ENCODE measurements at regions not wholly inside any gene's neighbourhood (a gene's known extent, or its start where the extent isn't known, plus 50 kb on each side); places are given as distances from the start of the nearest gene placed in this dataset.
"Not testable (repeated sequence)": the region's sequence is repeated elsewhere in the genome, so short reads cannot be mapped to it uniquely, and the experiment has no call there.

DNA sequence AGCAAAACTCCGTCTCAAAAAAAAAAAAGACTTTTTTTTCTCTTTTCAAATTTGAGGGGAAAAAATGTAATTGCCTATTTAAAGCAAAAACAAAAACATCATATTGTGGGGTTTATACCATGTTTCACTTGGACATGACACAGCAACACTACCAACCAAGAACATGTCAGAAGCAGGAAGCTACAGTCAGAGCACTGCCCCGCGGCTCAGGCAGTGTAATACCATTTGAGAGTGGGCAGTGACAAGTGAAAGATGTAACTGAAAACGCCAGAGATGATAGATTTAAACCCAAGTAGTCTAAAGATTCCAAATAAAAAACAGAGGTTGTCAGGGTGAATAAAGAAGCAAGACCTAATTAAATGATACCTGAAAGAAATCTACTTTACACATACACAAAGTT lies 68.6 kb downstream of the GOLGA6L6 start:
- TF ChIP-seq, protein P1, sequence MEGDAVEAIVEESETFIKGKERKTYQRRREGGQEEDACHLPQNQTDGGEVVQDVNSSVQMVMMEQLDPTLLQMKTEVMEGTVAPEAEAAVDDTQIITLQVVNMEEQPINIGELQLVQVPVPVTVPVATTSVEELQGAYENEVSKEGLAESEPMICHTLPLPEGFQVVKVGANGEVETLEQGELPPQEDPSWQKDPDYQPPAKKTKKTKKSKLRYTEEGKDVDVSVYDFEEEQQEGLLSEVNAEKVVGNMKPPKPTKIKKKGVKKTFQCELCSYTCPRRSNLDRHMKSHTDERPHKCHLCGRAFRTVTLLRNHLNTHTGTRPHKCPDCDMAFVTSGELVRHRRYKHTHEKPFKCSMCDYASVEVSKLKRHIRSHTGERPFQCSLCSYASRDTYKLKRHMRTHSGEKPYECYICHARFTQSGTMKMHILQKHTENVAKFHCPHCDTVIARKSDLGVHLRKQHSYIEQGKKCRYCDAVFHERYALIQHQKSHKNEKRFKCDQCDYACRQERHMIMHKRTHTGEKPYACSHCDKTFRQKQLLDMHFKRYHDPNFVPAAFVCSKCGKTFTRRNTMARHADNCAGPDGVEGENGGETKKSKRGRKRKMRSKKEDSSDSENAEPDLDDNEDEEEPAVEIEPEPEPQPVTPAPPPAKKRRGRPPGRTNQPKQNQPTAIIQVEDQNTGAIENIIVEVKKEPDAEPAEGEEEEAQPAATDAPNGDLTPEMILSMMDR (conservative IDR thresholded peaks at IDR 0.05; ENCODE audit: low read depth, low read length), result not testable (repeated sequence)
- not testable (repeated sequence) for TF ChIP-seq POLR2A (IDR thresholded peaks at IDR 0.05; ENCODE audit: low read depth, low read length); RAD21 (IDR thresholded peaks at IDR 0.05; ENCODE audit: low read length)
